Tibial nerve (tissue), 4 donors: ENCODE measurements at regions not wholly inside any gene's neighbourhood (a gene's known extent, or its start where the extent isn't known, plus 50 kb on each side); places are given as distances from the start of the nearest gene placed in this dataset.
A peak's percentile ranks its signal among the peaks of the same experiment; 100 is the strongest.

ENCODE experiments used
- DNase-seq, 2 donors: peaks; one replicate each; pipeline ENCODE4 v3.0.0-alpha.2; 2019; ENCODE audit warnings: low spot score in 2 of 2
- H3K27ac ChIP-seq, 4 donors: fragments of 200-600 bp; sonication (generic) in 3 of 4; one replicate each; pipeline ENCODE4 v1.5.1; 2017 to 2019; ENCODE audit warnings: mild to moderate bottlenecking in 1 of 4
- H3K27me3 ChIP-seq, 2 donors: fragments of 200-600 bp; sonication (generic) in 1 of 2; one replicate each; pipeline versions ENCODE4 v1.5.1 to v1.6.0; 2017 to 2019
- H3K36me3 ChIP-seq, 3 donors: fragments of 200-600 bp; sonication (generic); one replicate each; pipeline ENCODE4 v1.5.1; 2018 to 2019
- H3K4me1 ChIP-seq, 4 donors: fragments of 200-600 bp; sonication (generic) in 3 of 4; one replicate each; pipeline ENCODE4 v1.5.1; 2017 to 2019
- H3K4me3 ChIP-seq, 4 donors: fragments of 200-600 bp; sonication (generic) in 3 of 4; one replicate each; pipeline ENCODE4 v1.5.1; 2017 to 2019; ENCODE audit warnings: mild to moderate bottlenecking in 1 of 4, moderate library complexity in 1 of 4
- H3K9me3 ChIP-seq, 4 donors: fragments of 200-600 bp; sonication (generic) in 3 of 4; one replicate each; pipeline ENCODE4 v1.5.1; 2017 to 2019
- EP300 ChIP-seq, 2 donors: sonication (generic); formaldehyde crosslinking; IDR thresholded peaks; one replicate each; pipeline ENCODE4 v1.6.1; 2017; ENCODE audit warnings: antibody characterized with exemption in 2 of 2, mild to moderate bottlenecking in 1 of 2
- POLR2A ChIP-seq, 2 donors: fragments of 450-650 bp; IDR thresholded peaks; one replicate each; pipeline ENCODE4 v1.6.1; 2017; ENCODE audit warnings: antibody characterized with exemption in 2 of 2, mild to moderate bottlenecking in 2 of 2, moderate library complexity in 2 of 2
- WGBS, 2 donors: methylation state at CpG; one replicate each; pipeline ENCODE4 v1.1.5; 2018; 5-methylcytosine and 5-hydroxymethylcytosine counted together
- TF ChIP-seq, protein P1 (sequence below), 5 experiments: fragments of 200-600 bp in 3 of 5; fragments of 450-650 bp in 2 of 5; sonication (generic) in 3 of 5; IDR thresholded peaks; one replicate each; pipeline ENCODE4 v1.5.1; 2016 to 2019; ENCODE audit warnings: antibody characterized with exemption in 5 of 5, mild to moderate bottlenecking in 3 of 5, moderate library complexity in 2 of 5

DNA sequence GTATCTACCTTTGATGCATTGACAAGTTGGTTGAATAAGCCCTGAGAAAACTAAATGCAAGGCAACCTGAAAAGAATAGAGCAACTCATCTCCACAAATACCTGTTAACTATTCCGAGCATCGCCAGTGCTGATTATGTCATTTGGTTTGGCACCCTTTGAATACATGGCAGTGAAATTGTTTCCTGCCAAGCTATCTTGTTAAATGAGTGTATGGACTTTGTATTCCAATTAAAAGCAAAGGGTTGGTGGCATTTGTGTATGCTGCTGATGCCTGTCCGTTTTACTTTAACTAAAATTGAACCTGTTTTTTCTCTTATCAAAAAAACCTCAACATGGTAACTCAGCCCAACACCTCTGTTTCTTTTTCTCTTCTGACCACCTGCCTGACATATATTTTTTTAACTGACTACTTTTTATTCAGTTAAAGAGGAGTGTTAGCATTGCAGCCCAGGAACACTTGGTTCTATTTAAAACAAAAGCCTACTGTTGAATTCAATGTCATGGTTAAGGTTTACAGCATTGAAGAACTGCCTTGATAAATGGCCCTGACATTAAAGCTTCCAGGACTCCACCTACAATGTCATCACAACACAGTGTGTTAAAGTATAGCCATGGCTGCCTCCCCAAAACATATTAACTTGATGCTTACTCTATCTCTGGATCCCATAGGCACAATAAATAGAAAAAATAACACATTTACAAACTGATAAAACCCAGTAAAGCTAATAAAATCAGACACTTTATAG is 838.3 kb upstream of the NOVA1 start:
- H3K4me1 ChIP-seq = no peaks in the 10 kb centered on the region
- no peaks in the 10 kb centered on the region for H3K27me3 ChIP-seq
- WGBS, 2 donors = 70 to 82% methylated on average over 3 of the region's 3 CpGs
- DNase-seq = no peak
- no peaks in the 10 kb centered on the region for H3K9me3 ChIP-seq
- no peaks in the 10 kb centered on the region for H3K36me3 ChIP-seq
- TF ChIP-seq POLR2A (IDR thresholded peaks at IDR 0.05) (no peak), EP300 (IDR thresholded peaks at IDR 0.05) (no peak)
- TF ChIP-seq, protein P1, sequence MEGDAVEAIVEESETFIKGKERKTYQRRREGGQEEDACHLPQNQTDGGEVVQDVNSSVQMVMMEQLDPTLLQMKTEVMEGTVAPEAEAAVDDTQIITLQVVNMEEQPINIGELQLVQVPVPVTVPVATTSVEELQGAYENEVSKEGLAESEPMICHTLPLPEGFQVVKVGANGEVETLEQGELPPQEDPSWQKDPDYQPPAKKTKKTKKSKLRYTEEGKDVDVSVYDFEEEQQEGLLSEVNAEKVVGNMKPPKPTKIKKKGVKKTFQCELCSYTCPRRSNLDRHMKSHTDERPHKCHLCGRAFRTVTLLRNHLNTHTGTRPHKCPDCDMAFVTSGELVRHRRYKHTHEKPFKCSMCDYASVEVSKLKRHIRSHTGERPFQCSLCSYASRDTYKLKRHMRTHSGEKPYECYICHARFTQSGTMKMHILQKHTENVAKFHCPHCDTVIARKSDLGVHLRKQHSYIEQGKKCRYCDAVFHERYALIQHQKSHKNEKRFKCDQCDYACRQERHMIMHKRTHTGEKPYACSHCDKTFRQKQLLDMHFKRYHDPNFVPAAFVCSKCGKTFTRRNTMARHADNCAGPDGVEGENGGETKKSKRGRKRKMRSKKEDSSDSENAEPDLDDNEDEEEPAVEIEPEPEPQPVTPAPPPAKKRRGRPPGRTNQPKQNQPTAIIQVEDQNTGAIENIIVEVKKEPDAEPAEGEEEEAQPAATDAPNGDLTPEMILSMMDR (IDR thresholded peaks at IDR 0.05) = no peak
- H3K4me3 ChIP-seq = no peak overlapping the region
- H3K27ac ChIP-seq = no peak overlapping the region

- H3K27ac ChIP-seq = no peak overlapping the region
- H3K4me3 ChIP-seq = no peak overlapping the region
- no peaks in the 10 kb centered on the region for H3K9me3 ChIP-seq
- no peak for TF ChIP-seq POLR2A (IDR thresholded peaks at IDR 0.05)
- no peak for TF ChIP-seq EP300 (IDR thresholded peaks at IDR 0.05)
- TF ChIP-seq, protein P1 (IDR thresholded peaks at IDR 0.05) = no peak
- no peaks in the 10 kb centered on the region for H3K36me3 ChIP-seq
- no peak for DNase-seq
- no peaks in the 10 kb centered on the region for H3K27me3 ChIP-seq
- H3K4me1 ChIP-seq = no peaks in the 10 kb centered on the region
Measured at GRCh38 chr14:27484633-27485032, 886.8 kb upstream of the NOVA1 start.

GRCh38 chr14:27485193-27485592 is 887.4 kb upstream of the NOVA1 start:
- Histone ChIP-seq H3K4me3 (no peak overlapping the region), H3K36me3 (no peaks in the 10 kb centered on the region), H3K27ac (no peak overlapping the region), H3K4me1 (no peaks in the 10 kb centered on the region), H3K9me3 (no peaks in the 10 kb centered on the region), H3K27me3 (no peaks in the 10 kb centered on the region)
- DNase-seq = no peak
- TF ChIP-seq EP300 (IDR thresholded peaks at IDR 0.05) (no peak), POLR2A (IDR thresholded peaks at IDR 0.05) (no peak)
- TF ChIP-seq, protein P1 (IDR thresholded peaks at IDR 0.05) = no peak

DNA sequence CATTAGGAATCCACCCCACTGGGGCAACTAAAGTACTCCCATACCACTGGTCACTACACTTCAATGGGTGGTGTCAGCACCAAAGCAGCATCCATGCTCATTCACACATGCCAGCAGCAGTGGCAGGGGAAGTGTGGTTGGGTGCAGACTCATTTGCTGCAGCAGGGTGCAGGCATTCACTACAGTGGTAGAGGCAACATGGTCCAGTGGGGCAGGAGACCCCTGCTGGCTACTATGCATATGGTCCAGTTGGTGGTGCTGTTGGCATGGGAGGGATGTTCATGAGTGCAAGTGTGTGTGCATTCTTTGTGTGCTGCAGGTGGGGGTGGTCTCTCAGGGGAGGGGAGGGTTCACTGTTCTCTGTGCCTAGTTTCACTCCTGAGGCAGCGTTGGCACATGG is 908.4 kb upstream of the NOVA1 start:
- H3K36me3 ChIP-seq = no peaks in the 10 kb centered on the region
- no peak overlapping the region for H3K27ac ChIP-seq
- H3K9me3 ChIP-seq = peaks cover 0 to 35% (median 0%) of the 10 kb centered on the region in 4 donors
- WGBS, 2 donors = 75 to 100% methylated on average over 1 of the region's 1 CpG
- no peaks in the 10 kb centered on the region for H3K4me1 ChIP-seq
- no peak for TF ChIP-seq POLR2A (IDR thresholded peaks at IDR 0.05)
- TF ChIP-seq EP300 (IDR thresholded peaks at IDR 0.05) = no peak
- TF ChIP-seq, protein P1 (IDR thresholded peaks at IDR 0.05) = no peak
- no peak overlapping the region for H3K4me3 ChIP-seq
- DNase-seq = no peak
- no peaks in the 10 kb centered on the region for H3K27me3 ChIP-seq

DNA sequence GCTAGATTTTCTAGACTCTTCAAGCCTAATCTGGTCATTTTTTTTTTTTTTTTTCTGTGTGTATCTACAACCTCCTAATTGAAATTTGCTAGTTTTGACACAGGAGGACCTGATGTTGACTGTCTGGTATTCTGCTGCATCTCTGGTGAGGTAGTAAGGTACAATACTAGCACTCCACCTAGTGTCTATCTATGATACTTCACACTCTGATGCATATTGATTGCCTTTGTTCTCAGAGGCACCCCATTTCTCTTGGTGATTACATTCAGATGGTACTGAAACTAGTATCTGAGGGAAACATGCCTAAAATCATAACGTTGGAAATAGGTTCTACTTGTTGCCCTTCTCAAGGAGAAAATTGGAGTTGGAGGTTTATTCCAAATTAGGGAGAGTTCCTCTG is 930.5 kb upstream of the NOVA1 start:
- Histone ChIP-seq H3K4me3 (no peak overlapping the region), H3K27me3 (no peaks in the 10 kb centered on the region), H3K27ac (no peak overlapping the region), H3K36me3 (no peaks in the 10 kb centered on the region), H3K4me1 (no peaks in the 10 kb centered on the region), H3K9me3 (peaks cover 0 to 5% (median 0%) of the 10 kb centered on the region in 4 donors)
- DNase-seq = no peak
- WGBS, 2 donors = 15 to 23% methylated on average over 1 of the region's 1 CpG
- TF ChIP-seq POLR2A (IDR thresholded peaks at IDR 0.05) (no peak), EP300 (IDR thresholded peaks at IDR 0.05) (no peak)
- TF ChIP-seq, protein P1 (IDR thresholded peaks at IDR 0.05) = peak in 1 of 5 experiments; percentile 19
